Activated B cell treated with CpG ODN at 0.5 μM for 24 hours (primary cell): ENCODE measurements at regions not wholly inside any gene's neighbourhood (a gene's known extent, or its start where the extent isn't known, plus 50 kb on each side); places are given as distances from the start of the nearest gene placed in this dataset.

Experiments used
- ATAC-seq: fragments of 200-7000 bp; cut with Tn5 transposase; one replicate; pipeline ENCODE4 v1.10.0; 2021; ENCODE audit warnings: low read depth, mild to moderate bottlenecking, moderate library complexity
- CTCF ChIA-PET: fragments of 350-600 bp; sonication (Branson Sonifier 250); formaldehyde crosslinking; loops from one replicate; lab custom pipeline; 2021; ENCODE audit warnings: antibody characterized with exemption; lab: Charles Lee
- POLR2A ChIA-PET: fragments of 350-600 bp; sonication (Branson Sonifier 250); formaldehyde crosslinking; loops from one replicate; lab custom pipeline; 2021; ENCODE audit warnings: antibody characterized with exemption; lab: Charles Lee
- DNase-seq: peaks from one replicate; pipeline ENCODE4 v3.0.0; 2022
- H3K27ac Mint-ChIP-seq: one replicate; pipeline ENCODE4 v1.8.0; 2020; ENCODE audit warnings: mixed read lengths
- H3K27me3 Mint-ChIP-seq: one replicate; pipeline ENCODE4 v1.8.0; 2021; ENCODE audit warnings: mixed read lengths
- H3K36me3 Mint-ChIP-seq: one replicate; pipeline ENCODE4 v1.8.0; 2021; ENCODE audit warnings: low read depth, mixed read lengths
- H3K4me1 Mint-ChIP-seq: one replicate; pipeline ENCODE4 v1.8.0; 2021; ENCODE audit warnings: mixed read lengths
- H3K4me3 Mint-ChIP-seq: one replicate; pipeline ENCODE4 v1.8.0; 2020; ENCODE audit warnings: mild to moderate bottlenecking, mixed read lengths
- H3K9me3 Mint-ChIP-seq: one replicate; pipeline ENCODE4 v1.8.0; 2020; ENCODE audit warnings: mixed read lengths
- CTCF ChIP-seq: fragments of 200-600 bp; IDR thresholded peaks from one replicate; pipeline ENCODE4 v1.8.0; 2022; ENCODE audit warnings: antibody characterized with exemption, mild to moderate bottlenecking
- intact Hi-C: fragments of 100-400 bp; cut with micrococcal nuclease; formaldehyde crosslinking; loops from one replicate; pipeline ENCODE4 v1.15.1; 2024

- Mint-ChIP-seq H3K4me1 (no peaks in the 10 kb centered on the region), H3K9me3 (peaks cover 3% of the 10 kb centered on the region), H3K27me3 (no peaks in the 10 kb centered on the region), H3K4me3 (no peak overlapping the region), H3K36me3 (no peaks in the 10 kb centered on the region), H3K27ac (no peak overlapping the region)
- ATAC-seq, result no peak
- POLR2A ChIA-PET, result no interaction called here
- intact Hi-C loops, result no loop called here
- TF ChIP-seq CTCF, result no peak
- no peak for DNase-seq
- CTCF ChIA-PET, result no interaction called here
These were observed 264.8 kb upstream of the IGFBP7 start for GRCh38 chr4:57374866-57375595.

DNA sequence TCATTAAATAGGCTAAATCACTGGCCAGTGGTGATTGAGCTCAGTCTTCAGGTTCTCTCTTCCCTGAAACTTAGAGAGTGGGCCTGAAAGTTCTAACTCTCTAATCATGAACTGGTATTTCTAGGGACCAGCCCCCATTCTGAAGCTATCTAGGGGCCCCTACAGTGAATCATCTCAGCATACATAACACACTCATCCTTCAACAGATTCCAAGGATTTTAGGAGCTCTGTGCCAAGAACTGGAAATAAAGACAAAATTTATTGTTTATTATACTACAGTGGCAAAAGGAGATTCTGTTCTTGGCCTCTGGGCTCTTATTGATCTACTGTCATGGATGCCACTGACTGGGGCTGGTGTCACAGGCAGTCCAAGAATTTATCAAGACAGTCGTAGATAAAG is 263.8 kb upstream of the IGFBP7 start:
- ATAC-seq (no peak), DNase-seq (no peak)
- H3K9me3 Mint-ChIP-seq, result peaks cover 3% of the 10 kb centered on the region
- no peaks in the 10 kb centered on the region for H3K27me3 Mint-ChIP-seq
- CTCF ChIA-PET, result no interaction called here
- H3K36me3 Mint-ChIP-seq, result no peaks in the 10 kb centered on the region
- no peak for TF ChIP-seq CTCF
- H3K4me1 Mint-ChIP-seq, result no peaks in the 10 kb centered on the region
- POLR2A ChIA-PET, result no interaction called here
- intact Hi-C loops, result no loop called here
- H3K4me3 Mint-ChIP-seq, result no peak overlapping the region
- no peak overlapping the region for H3K27ac Mint-ChIP-seq

- ChIA-PET CTCF (no interaction called here), POLR2A (no interaction called here)
- H3K27ac Mint-ChIP-seq, result no peak overlapping the region
- intact Hi-C loops, result no loop called here
- DNase-seq (no peak), ATAC-seq (no peak)
- H3K4me1 Mint-ChIP-seq, result no peaks in the 10 kb centered on the region
- peaks cover 5% of the 10 kb centered on the region for H3K9me3 Mint-ChIP-seq
- H3K27me3 Mint-ChIP-seq, result no peaks in the 10 kb centered on the region
- no peaks in the 10 kb centered on the region for H3K36me3 Mint-ChIP-seq
- TF ChIP-seq CTCF, result no peak
- H3K4me3 Mint-ChIP-seq, result no peak overlapping the region
These were observed 261.5 kb upstream of the IGFBP7 start for GRCh38 chr4:57371671-57372070.

GRCh38 chr4:57370691-57371090 is 260.5 kb upstream of the IGFBP7 start:
- TF ChIP-seq CTCF, result no peak
- no peak overlapping the region for H3K27ac Mint-ChIP-seq
- ChIA-PET POLR2A (no interaction called here), CTCF (no interaction called here)
- H3K36me3 Mint-ChIP-seq, result no peaks in the 10 kb centered on the region
- intact Hi-C loops, result no loop called here
- no peak overlapping the region for H3K4me3 Mint-ChIP-seq
- ATAC-seq, result no peak
- H3K27me3 Mint-ChIP-seq, result no peaks in the 10 kb centered on the region
- DNase-seq, result no peak
- peaks cover 5% of the 10 kb centered on the region for H3K9me3 Mint-ChIP-seq
- H3K4me1 Mint-ChIP-seq, result no peaks in the 10 kb centered on the region

GRCh38 chr4:57369446-57369845 is 259.3 kb upstream of the IGFBP7 start:
- Mint-ChIP-seq H3K4me3 (no peak overlapping the region), H3K9me3 (peaks cover 5% of the 10 kb centered on the region), H3K4me1 (no peaks in the 10 kb centered on the region), H3K27me3 (no peaks in the 10 kb centered on the region), H3K36me3 (no peaks in the 10 kb centered on the region), H3K27ac (no peak overlapping the region)
- ChIA-PET POLR2A (no interaction called here), CTCF (no interaction called here)
- TF ChIP-seq CTCF, result no peak
- ATAC-seq (no peak), DNase-seq (no peak)
- intact Hi-C loops, result no loop called here
